ENCODE measurements at regions not wholly inside any gene's neighbourhood (a gene's known extent, or its start where the extent isn't known, plus 50 kb on each side); places are given as distances from the start of the nearest gene placed in this dataset.

DNA sequence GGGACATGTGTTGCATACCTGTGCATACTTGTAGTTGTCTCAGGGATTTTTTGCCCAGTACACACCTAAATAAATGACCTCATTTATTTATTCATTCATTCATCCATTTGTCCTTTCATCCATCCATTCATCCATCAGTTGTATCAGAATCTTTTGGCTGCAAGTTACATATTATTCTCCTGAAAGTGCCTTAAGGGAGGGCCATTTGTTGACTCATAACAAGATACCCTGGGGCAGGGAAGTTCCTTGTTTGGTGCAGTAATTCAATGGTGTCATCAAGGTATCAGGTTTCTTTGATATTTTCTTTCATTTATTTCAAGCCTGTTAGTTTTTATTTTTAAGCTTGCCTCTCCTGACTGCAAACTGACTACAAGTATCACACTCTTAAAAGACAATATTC is 597.9 kb upstream of the TLE4 start:
- no peak for TF ChIP-seq POLR2A (IDR thresholded peaks at IDR 0.05)
- TF ChIP-seq, protein P1, sequence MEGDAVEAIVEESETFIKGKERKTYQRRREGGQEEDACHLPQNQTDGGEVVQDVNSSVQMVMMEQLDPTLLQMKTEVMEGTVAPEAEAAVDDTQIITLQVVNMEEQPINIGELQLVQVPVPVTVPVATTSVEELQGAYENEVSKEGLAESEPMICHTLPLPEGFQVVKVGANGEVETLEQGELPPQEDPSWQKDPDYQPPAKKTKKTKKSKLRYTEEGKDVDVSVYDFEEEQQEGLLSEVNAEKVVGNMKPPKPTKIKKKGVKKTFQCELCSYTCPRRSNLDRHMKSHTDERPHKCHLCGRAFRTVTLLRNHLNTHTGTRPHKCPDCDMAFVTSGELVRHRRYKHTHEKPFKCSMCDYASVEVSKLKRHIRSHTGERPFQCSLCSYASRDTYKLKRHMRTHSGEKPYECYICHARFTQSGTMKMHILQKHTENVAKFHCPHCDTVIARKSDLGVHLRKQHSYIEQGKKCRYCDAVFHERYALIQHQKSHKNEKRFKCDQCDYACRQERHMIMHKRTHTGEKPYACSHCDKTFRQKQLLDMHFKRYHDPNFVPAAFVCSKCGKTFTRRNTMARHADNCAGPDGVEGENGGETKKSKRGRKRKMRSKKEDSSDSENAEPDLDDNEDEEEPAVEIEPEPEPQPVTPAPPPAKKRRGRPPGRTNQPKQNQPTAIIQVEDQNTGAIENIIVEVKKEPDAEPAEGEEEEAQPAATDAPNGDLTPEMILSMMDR (IDR thresholded peaks at IDR 0.05 in 4 of 5, conservative IDR thresholded peaks at IDR 0.05 in 1 of 5), result no peak

All from gastrocnemius medialis (tissue), 4 donors.